ENCODE measurements at regions not wholly inside any gene's neighbourhood (a gene's known extent, or its start where the extent isn't known, plus 50 kb on each side); places are given as distances from the start of the nearest gene placed in this dataset.

DNA sequence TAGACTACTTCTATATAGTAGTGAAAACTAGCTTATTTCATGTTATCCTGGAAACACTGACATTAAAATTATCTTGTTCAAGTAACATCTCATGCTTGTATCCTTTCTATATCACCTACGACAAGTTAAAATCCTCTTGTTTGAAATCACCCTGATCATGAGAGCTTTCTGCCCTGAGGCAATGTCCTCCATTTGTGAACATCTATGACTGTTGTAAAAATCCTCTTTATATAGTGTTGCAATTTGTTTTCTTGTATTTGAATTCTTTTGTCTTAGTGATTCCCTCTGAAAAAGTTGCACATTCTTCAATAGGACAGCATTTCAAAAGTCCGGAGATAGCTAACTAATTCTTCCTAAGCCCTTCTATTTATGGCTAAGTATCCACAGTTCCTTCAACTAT lies 480.3 kb downstream of the NSUN3 start:
- TF ChIP-seq, protein P1, sequence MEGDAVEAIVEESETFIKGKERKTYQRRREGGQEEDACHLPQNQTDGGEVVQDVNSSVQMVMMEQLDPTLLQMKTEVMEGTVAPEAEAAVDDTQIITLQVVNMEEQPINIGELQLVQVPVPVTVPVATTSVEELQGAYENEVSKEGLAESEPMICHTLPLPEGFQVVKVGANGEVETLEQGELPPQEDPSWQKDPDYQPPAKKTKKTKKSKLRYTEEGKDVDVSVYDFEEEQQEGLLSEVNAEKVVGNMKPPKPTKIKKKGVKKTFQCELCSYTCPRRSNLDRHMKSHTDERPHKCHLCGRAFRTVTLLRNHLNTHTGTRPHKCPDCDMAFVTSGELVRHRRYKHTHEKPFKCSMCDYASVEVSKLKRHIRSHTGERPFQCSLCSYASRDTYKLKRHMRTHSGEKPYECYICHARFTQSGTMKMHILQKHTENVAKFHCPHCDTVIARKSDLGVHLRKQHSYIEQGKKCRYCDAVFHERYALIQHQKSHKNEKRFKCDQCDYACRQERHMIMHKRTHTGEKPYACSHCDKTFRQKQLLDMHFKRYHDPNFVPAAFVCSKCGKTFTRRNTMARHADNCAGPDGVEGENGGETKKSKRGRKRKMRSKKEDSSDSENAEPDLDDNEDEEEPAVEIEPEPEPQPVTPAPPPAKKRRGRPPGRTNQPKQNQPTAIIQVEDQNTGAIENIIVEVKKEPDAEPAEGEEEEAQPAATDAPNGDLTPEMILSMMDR (IDR thresholded peaks at IDR 0.05) = no peak
- TF ChIP-seq POLR2AphosphoS5 (IDR thresholded peaks at IDR 0.05) = no peak
- TF ChIP-seq POLR2A (IDR thresholded peaks at IDR 0.05; ENCODE audit: low read depth) = no peak
- TF ChIP-seq EP300 (IDR thresholded peaks at IDR 0.05) = no peak
